ENCODE measurements at regions not wholly inside any gene's neighbourhood (a gene's known extent, or its start where the extent isn't known, plus 50 kb on each side); places are given as distances from the start of the nearest gene placed in this dataset.

DNA sequence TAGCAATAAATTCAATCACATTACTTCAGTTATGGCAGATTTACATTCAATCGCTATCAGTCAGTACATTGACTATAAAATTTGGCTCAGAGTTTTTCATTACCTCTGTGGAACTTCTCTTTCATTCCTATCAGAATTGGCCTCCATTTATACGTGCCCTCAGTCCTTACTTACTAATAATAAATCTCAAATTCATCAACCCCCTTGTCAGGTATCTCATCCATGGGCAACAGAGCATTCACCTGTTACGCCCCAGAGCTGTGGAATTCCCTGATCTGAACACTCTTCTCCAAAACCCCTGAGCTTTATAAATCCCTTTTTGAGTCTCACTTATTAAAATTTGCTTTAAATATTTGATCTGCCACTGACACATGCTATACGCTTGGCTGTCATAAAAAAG is 492.9 kb downstream of the GBE1 start:
- no peaks in the 10 kb centered on the region for H3K36me3 ChIP-seq
- TF ChIP-seq Cebpa-rat (IDR thresholded peaks at IDR 0.05), result no peak

DNA sequence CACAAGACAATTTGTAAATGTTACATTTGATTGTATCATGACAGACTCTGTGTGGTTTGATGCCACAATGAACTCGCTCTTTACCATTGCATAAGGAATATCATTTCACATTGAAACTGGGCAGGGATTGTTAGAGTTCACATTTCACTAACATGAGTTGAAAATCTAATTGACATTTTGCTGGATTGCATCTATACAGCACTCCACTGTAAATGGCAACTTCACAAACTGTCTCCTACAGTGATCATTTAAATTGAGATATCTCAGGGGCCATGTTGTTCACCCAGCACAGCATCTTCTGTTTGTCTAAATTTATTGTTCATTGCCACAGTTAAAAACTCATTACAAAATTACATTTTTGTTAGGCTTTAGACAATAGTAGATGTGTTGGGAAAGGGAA is 499.4 kb downstream of the GBE1 start:
- no peak overlapping the region for H3K9ac ChIP-seq
- H3K4me2 ChIP-seq, result no peak overlapping the region

More for the DNA sequence above, 492.9 kb downstream of the GBE1 start:
- Histone ChIP-seq H3K9ac (no peak overlapping the region), H4K20me1 (no peaks in the 10 kb centered on the region), H3K4me2 (no peak overlapping the region), H3K9me3 (replicated peaks in 1 of 11) (no peaks in the 10 kb centered on the region), H3K4me1 (no peaks in the 10 kb centered on the region), H3K27me3 (no peaks in the 10 kb centered on the region), H3K27ac (no peak overlapping the region), H3K4me3 (no peak overlapping the region)

DNA sequence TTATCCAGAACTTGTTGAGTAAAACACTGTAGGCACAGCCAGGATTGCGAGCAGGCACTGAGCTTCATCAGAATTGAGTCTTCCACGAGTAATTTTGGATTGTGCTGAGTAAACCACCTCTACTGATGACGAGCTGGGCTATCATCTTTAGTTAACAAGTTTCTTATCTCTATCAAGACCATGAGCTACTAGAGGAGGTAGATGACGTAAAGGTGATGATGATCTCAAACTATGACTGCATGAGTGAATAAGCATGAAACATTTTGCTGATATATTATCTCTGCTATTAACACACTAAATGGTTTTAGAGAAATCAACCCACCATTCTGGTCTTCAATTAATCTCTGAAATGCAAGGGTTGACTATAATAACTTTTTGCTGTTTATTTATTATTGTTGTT is 506.0 kb downstream of the GBE1 start:
- Histone ChIP-seq H3K9me3 (replicated peaks in 1 of 11) (no peaks in the 10 kb centered on the region), H3K27me3 (no peaks in the 10 kb centered on the region), H3K36me3 (no peaks in the 10 kb centered on the region), H3K4me2 (no peak overlapping the region), H3K4me1 (no peaks in the 10 kb centered on the region), H3K9ac (no peak overlapping the region), H3K27ac (no peak overlapping the region), H4K20me1 (no peaks in the 10 kb centered on the region), H3K4me3 (no peak overlapping the region)
- TF ChIP-seq Cebpa-rat (IDR thresholded peaks at IDR 0.05), result no peak

More for the DNA sequence above, 499.4 kb downstream of the GBE1 start:
- Histone ChIP-seq H4K20me1 (no peaks in the 10 kb centered on the region), H3K36me3 (no peaks in the 10 kb centered on the region), H3K27me3 (no peaks in the 10 kb centered on the region), H3K9me3 (replicated peaks in 1 of 11) (no peaks in the 10 kb centered on the region), H3K4me3 (no peak overlapping the region), H3K27ac (no peak overlapping the region), H3K4me1 (no peaks in the 10 kb centered on the region)
- no peak for TF ChIP-seq Cebpa-rat (IDR thresholded peaks at IDR 0.05)

DNA sequence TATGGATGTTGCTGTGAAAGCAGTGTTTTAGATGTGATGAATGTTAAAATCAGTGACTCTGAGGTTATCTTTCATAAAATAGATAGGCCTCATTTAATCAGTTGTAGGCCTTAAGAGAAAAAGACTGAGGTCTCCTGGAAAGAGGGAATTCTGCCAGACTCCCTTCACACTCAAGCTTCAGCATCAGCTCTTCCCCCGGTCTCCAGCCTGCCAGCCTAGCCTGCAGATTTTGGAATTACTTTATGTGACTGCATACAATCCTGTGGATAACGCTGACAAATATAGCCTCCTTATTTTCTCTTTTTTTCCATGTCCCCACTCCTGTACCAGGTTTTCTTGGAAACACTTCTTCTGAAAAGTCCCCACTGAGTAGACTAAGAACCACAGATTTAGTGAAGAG is 510.3 kb downstream of the GBE1 start:
- Histone ChIP-seq H3K4me1 (no peaks in the 10 kb centered on the region), H4K20me1 (no peaks in the 10 kb centered on the region), H3K36me3 (no peaks in the 10 kb centered on the region), H3K27me3 (no peaks in the 10 kb centered on the region), H3K4me3 (no peak overlapping the region), H3K9me3 (replicated peaks in 1 of 11) (no peaks in the 10 kb centered on the region), H3K27ac (no peak overlapping the region), H3K9ac (no peak overlapping the region), H3K4me2 (no peak overlapping the region)
- no peak for TF ChIP-seq Cebpa-rat (IDR thresholded peaks at IDR 0.05)

DNA sequence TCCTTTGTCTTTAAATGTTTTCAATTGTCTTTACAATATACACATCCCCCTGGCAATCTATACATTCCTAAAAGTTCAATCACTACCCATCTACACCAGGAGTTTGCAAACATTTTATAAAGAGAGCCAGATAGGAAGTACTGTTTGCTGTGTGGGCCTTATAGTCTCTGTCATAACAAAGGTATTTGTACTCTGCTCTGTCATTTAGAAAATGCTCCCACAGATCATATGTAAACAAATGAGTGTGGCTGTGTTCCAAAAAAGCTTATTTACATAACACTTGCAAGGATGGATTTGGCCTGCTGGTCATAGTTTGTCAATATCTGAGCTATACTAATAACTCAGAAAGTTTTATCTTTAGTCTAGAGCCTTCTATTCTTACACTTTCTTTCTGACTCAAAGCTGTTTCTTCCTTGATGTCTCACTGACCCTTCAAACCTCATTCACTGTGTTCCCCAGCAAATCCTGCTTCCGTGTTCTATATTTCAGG is 511.9 kb downstream of the GBE1 start:
- Histone ChIP-seq H4K20me1 (no peaks in the 10 kb centered on the region), H3K9ac (no peak overlapping the region), H3K36me3 (no peaks in the 10 kb centered on the region), H3K4me1 (no peaks in the 10 kb centered on the region), H3K4me3 (no peak overlapping the region), H3K9me3 (replicated peaks in 1 of 11) (no peaks in the 10 kb centered on the region), H3K27ac (no peak overlapping the region), H3K27me3 (no peaks in the 10 kb centered on the region), H3K4me2 (no peak overlapping the region)
- no peak for TF ChIP-seq Cebpa-rat (IDR thresholded peaks at IDR 0.05)

DNA sequence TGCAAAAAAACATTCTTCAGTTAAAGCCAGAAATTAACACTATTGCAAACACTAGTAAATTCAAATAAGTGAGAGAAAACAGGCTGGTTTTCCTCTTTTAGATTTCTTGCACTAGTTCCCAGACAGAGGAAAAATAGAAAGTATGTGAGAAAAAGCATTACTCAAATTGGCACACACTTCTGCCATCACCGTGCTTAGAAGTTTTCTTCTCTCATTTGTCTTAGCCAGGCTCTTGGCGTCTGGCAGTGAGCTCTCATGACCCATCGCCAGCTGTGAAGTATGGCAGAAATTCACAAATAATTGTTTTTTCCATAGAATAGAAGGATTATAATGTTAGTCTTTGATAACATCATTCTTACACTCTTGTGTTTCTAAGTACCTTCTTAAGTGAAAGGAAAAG is 515.9 kb downstream of the GBE1 start:
- TF ChIP-seq Cebpa-rat (IDR thresholded peaks at IDR 0.05), result no peak
- H3K4me1 ChIP-seq, result no peaks in the 10 kb centered on the region
- H3K27ac ChIP-seq, result no peak overlapping the region
- no peaks in the 10 kb centered on the region for H3K9me3 ChIP-seq (replicated peaks in 1 of 11)
- H3K4me2 ChIP-seq, result no peak overlapping the region
- no peaks in the 10 kb centered on the region for H3K27me3 ChIP-seq
- H3K9ac ChIP-seq, result no peak overlapping the region
- no peaks in the 10 kb centered on the region for H3K36me3 ChIP-seq
- no peaks in the 10 kb centered on the region for H4K20me1 ChIP-seq
- H3K4me3 ChIP-seq, result no peak overlapping the region

DNA sequence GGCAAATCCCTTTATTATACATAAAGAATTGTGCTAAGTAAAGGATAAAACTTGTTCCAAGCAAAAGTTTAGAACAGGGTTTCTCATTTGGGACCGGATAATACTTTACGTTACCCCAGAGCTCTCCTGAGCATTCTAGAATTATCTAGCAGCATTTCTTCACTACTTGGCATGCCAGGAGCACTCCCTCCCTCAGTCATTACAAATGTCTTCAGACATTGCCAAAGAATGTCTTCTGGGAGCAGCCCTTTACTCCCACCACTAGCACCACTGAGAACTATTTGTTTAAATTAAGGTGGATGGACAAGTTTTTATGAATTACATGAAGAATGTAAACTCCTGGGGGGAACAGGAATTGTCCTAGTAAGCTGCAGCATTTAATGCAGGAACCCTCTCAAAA is 516.4 kb downstream of the GBE1 start:
- Histone ChIP-seq H4K20me1 (no peaks in the 10 kb centered on the region), H3K36me3 (no peaks in the 10 kb centered on the region), H3K9ac (no peak overlapping the region), H3K4me2 (no peak overlapping the region), H3K27ac (no peak overlapping the region), H3K27me3 (no peaks in the 10 kb centered on the region), H3K9me3 (replicated peaks in 1 of 11) (no peaks in the 10 kb centered on the region), H3K4me1 (no peaks in the 10 kb centered on the region), H3K4me3 (no peak overlapping the region)
- TF ChIP-seq Cebpa-rat (IDR thresholded peaks at IDR 0.05), result no peak

DNA sequence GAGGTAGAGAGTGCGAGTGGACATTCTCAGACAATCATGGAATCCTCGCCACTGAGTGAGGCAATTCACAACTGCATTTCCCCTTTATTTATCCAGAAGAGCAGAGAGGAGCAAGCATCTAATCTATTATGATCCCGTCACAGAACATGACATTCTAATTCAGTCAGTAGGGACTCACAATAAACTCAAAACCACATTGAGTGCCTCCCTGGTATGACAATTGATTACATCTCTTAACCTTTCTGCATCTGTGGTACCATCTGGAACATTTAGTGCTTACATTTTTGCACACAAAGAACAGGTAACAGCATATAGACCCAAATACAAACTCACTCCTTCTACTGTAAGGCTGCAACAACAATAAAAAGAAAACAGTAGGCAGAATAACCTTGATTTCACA is 517.2 kb downstream of the GBE1 start:
- Histone ChIP-seq H3K27me3 (no peaks in the 10 kb centered on the region), H4K20me1 (no peaks in the 10 kb centered on the region), H3K9ac (no peak overlapping the region), H3K9me3 (replicated peaks in 1 of 11) (no peaks in the 10 kb centered on the region), H3K4me3 (no peak overlapping the region), H3K4me2 (no peak overlapping the region), H3K36me3 (no peaks in the 10 kb centered on the region), H3K4me1 (no peaks in the 10 kb centered on the region), H3K27ac (no peak overlapping the region)
- TF ChIP-seq Cebpa-rat (IDR thresholded peaks at IDR 0.05), result no peak

DNA sequence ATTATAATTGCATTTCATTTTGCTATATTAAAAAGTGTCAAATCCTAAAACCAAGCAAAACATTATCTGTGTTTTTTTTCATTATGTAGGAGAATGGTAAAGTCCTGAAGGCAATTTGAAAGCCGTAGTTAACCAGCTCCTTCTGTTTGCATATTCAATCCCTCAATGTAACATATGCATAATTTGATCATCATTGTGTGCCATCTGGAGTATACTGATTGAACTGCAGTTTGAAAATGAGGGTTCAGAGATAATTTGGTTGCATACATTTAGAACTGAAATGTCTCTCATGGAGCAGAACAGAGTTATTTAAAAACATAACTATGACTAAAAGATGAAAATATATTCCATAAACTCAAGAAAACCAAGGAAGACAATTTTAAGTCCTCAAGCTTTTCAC is 518.6 kb downstream of the GBE1 start:
- no peaks in the 10 kb centered on the region for H3K27me3 ChIP-seq
- H3K9me3 ChIP-seq (replicated peaks in 1 of 11), result no peaks in the 10 kb centered on the region
- no peak overlapping the region for H3K4me3 ChIP-seq
- no peaks in the 10 kb centered on the region for H3K4me1 ChIP-seq
- H3K27ac ChIP-seq, result no peak overlapping the region
- no peaks in the 10 kb centered on the region for H3K36me3 ChIP-seq
- H3K4me2 ChIP-seq, result no peak overlapping the region
- no peak for TF ChIP-seq Cebpa-rat (IDR thresholded peaks at IDR 0.05)
- H4K20me1 ChIP-seq, result no peaks in the 10 kb centered on the region
- no peak overlapping the region for H3K9ac ChIP-seq

DNA sequence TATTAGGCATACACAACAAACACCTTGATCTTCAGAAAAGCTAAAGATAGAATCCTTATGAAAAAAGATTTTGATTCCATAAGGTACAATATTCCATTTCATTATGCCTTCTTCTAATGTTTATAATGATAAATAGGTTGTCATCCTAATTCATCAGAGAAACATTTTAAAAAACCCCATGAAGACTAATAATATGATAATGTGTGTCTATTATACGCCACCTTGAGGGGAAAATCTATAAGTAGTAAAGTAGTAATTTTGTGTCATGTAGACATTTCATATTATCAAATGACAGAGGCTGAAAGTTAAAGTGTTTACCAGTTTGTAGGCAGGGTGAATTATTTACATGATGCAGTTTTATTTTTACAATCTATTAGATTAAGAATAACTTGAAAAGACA is 524.3 kb downstream of the GBE1 start:
- H3K4me2 ChIP-seq, result no peak overlapping the region
- no peak overlapping the region for H3K9ac ChIP-seq
- no peaks in the 10 kb centered on the region for H3K36me3 ChIP-seq
- no peak overlapping the region for H3K27ac ChIP-seq
- H4K20me1 ChIP-seq, result no peaks in the 10 kb centered on the region
- H3K4me3 ChIP-seq, result no peak overlapping the region
- no peak for TF ChIP-seq Cebpa-rat (IDR thresholded peaks at IDR 0.05)
- H3K4me1 ChIP-seq, result no peaks in the 10 kb centered on the region
- H3K9me3 ChIP-seq (replicated peaks in 1 of 11), result no peaks in the 10 kb centered on the region
- no peaks in the 10 kb centered on the region for H3K27me3 ChIP-seq

DNA sequence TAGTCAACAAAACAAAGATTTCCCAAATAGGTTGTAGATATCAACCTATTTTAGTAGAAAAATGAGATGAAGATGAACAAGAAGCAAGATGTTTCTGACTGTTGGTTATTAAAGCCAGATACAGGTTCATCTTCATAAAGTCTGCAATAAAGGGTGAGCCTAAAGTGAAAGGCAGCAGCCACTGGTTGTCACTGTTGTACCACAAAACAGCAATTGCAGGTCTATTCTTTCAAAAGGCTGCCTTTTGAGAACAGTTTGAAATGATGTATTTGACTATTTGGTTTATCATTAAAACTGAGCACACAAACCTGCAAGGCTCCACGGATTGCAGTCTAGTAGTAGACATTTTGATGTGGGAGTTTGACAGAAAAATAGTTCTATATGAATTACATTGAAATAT is 543.4 kb downstream of the GBE1 start:
- no peaks in the 10 kb centered on the region for H3K36me3 ChIP-seq
- H3K27ac ChIP-seq, result no peak overlapping the region
- no peaks in the 10 kb centered on the region for H3K4me1 ChIP-seq
- no peak overlapping the region for H3K9ac ChIP-seq
- H3K4me2 ChIP-seq, result no peak overlapping the region
- no peaks in the 10 kb centered on the region for H4K20me1 ChIP-seq
- no peak for TF ChIP-seq Cebpa-rat (IDR thresholded peaks at IDR 0.05)
- no peak overlapping the region for H3K4me3 ChIP-seq
- H3K27me3 ChIP-seq, result no peaks in the 10 kb centered on the region
- no peaks in the 10 kb centered on the region for H3K9me3 ChIP-seq (replicated peaks in 1 of 11)

All from BLaER1 treated with 17β-estradiol and CSF1 and Interleukin-3, amounts not matched to agents 10 nM and 100 nM (cell line).